H1 (cell line): ENCODE measurements at regions not wholly inside any gene's neighbourhood (a gene's known extent, or its start where the extent isn't known, plus 50 kb on each side); places are given as distances from the start of the nearest gene placed in this dataset.

ENCODE experiments used
- CTCF ChIA-PET: fragments of 300-600 bp; sonication (Branson Sonifier 250); formaldehyde crosslinking; loops from one replicate; lab custom pipeline; 2021; ENCODE audit not compliant: partially characterized antibody; lab: Charles Lee
- POLR2A ChIA-PET: fragments of 300-600 bp; sonication (Branson Sonifier 250); formaldehyde crosslinking; loops from one replicate; lab custom pipeline; 2021; ENCODE audit warnings: inconsistent platforms; ENCODE audit not compliant: partially characterized antibody; lab: Charles Lee
- DNase-seq, 2 experiments: peaks; one replicate each; pipeline versions ENCODE4 v3.0.0 to v3.0.0-alpha.2; 2010 to 2022; ENCODE audit warnings: low spot score in 2 of 2, low read depth in 1 of 2, mixed read lengths in 1 of 2
- FAIRE-seq: peaks from 2 replicates; lab custom pipeline; 2011; peaks lifted over from hg19 to GRCh38; lab: Jason Lieb, UNC
- H2AFZ ChIP-seq: 2 replicates; pipeline ENCODE4 v1.8.1; 2012; ENCODE audit warnings: low read length, inconsistent platforms
- H2AK5ac ChIP-seq: 2 replicates; pipeline ENCODE4 v1.6.1; 2013; ENCODE audit warnings: low read depth, low read length
- H2BK120ac ChIP-seq: replicated peaks from 2 replicates; pipeline ENCODE3; 2013; ENCODE audit warnings: low read depth, low read length, inconsistent platforms
- H2BK12ac ChIP-seq: 2 replicates; pipeline ENCODE4 v1.6.1; 2013; ENCODE audit warnings: low read depth, low read length
- H2BK15ac ChIP-seq: 2 replicates; pipeline ENCODE4 v1.6.1; 2013; ENCODE audit warnings: low read length
- H2BK20ac ChIP-seq: 2 replicates; pipeline ENCODE4 v1.6.1; 2013; ENCODE audit warnings: low read length
- H2BK5ac ChIP-seq: 2 replicates; pipeline ENCODE4 v1.6.1; 2013; ENCODE audit warnings: low read depth, low read length
- H3K14ac ChIP-seq: 2 replicates; pipeline ENCODE4 v1.6.1; 2013; ENCODE audit warnings: inconsistent platforms; ENCODE audit not compliant: insufficient read length
- H3K18ac ChIP-seq: 2 replicates; pipeline ENCODE4 v1.6.1; 2013; ENCODE audit warnings: low read length; ENCODE audit errors: extremely low read depth
- H3K23ac ChIP-seq: 2 replicates; pipeline ENCODE4 v1.6.1; 2013; ENCODE audit warnings: inconsistent platforms; ENCODE audit not compliant: insufficient read length
- H3K23me2 ChIP-seq: 2 replicates; pipeline ENCODE4 v1.6.1; 2013; ENCODE audit warnings: low read depth, low read length
- H3K27ac ChIP-seq: 2 replicates; pipeline ENCODE4 v1.6.1; 2011; ENCODE audit warnings: low read depth, low read length, inconsistent platforms
- H3K27me3 ChIP-seq, 4 experiments: replicated peaks in 1 of 4; 1 replicate in 1 of 4; 2 replicates in 3 of 4; pipeline versions ENCODE4 v1.6.1 to v1.8.1; 2011 to 2013; ENCODE audit warnings: low read length in 3 of 4, mild to moderate bottlenecking in 3 of 4, inconsistent platforms in 2 of 4, mixed read lengths in 2 of 4, moderate library complexity in 1 of 4; ENCODE audit not compliant: control insufficient read depth in 3 of 4, insufficient read depth in 3 of 4; ENCODE audit errors: extremely low read depth in 1 of 4
- H3K36me3 ChIP-seq, 4 experiments: 2 replicates each; pipeline versions ENCODE4 v1.6.1 to v1.8.1; 2011 to 2013; ENCODE audit warnings: mild to moderate bottlenecking in 4 of 4, low read length in 3 of 4, moderate library complexity in 2 of 4, control low read depth in 1 of 4, inconsistent platforms in 1 of 4; ENCODE audit not compliant: insufficient read depth in 4 of 4, control insufficient read depth in 2 of 4
- H3K4ac ChIP-seq: replicated peaks from 2 replicates; pipeline ENCODE3; 2013; ENCODE audit warnings: low read length, low read depth, mixed read lengths, inconsistent platforms; ENCODE audit not compliant: insufficient read length
- H3K4me1 ChIP-seq, 4 experiments: replicated peaks in 1 of 4; 1 replicate in 1 of 4; 2 replicates in 3 of 4; pipeline versions ENCODE4 v1.6.1 to v1.8.1; 2011 to 2013; ENCODE audit warnings: low read length in 3 of 4, inconsistent platforms in 2 of 4, mixed read lengths in 1 of 4; ENCODE audit not compliant: insufficient read depth in 4 of 4, control insufficient read depth in 3 of 4
- H3K4me2 ChIP-seq, 2 experiments: 2 replicates each; pipeline versions ENCODE4 v1.6.1 to v1.8.1; 2011 to 2013; ENCODE audit warnings: low read depth in 2 of 2, low read length in 2 of 2, control low read depth in 1 of 2, inconsistent platforms in 1 of 2, mild to moderate bottlenecking in 1 of 2; ENCODE audit not compliant: insufficient read depth in 1 of 2
- H3K4me3 ChIP-seq, 4 experiments: fragments of 200-600, 300-600 bp in 1 of 4; sonication (generic), shearing (Covaris generic), sonication (Bioruptor Twin) in 1 of 4; 2 replicates each; pipeline versions ENCODE4 v1.5.1 to v1.8.1; 2011 to 2016; ENCODE audit warnings: low read length in 4 of 4, low read depth in 3 of 4, control low read depth in 2 of 4, inconsistent platforms in 2 of 4, mild to moderate bottlenecking in 2 of 4, mixed read lengths in 1 of 4, moderate library complexity in 1 of 4; ENCODE audit not compliant: insufficient read depth in 2 of 4; ENCODE audit errors: extremely low read depth in 1 of 4
- H3K56ac ChIP-seq: replicated peaks from 2 replicates; pipeline ENCODE3; 2013; ENCODE audit warnings: low read depth, mild to moderate bottlenecking, mixed read lengths, low read length, inconsistent platforms; ENCODE audit not compliant: insufficient read length
- H3K79me1 ChIP-seq: 2 replicates; pipeline ENCODE4 v1.6.1; 2013; ENCODE audit warnings: low read depth, low read length, control low read depth
- H3K79me2 ChIP-seq, 2 experiments: 2 replicates each; pipeline versions ENCODE4 v1.6.1 to v1.8.1; 2012 to 2013; ENCODE audit warnings: low read length in 2 of 2, mild to moderate bottlenecking in 2 of 2, inconsistent platforms in 1 of 2; ENCODE audit not compliant: insufficient read depth in 2 of 2, control insufficient read depth in 1 of 2
- H3K9ac ChIP-seq, 4 experiments: replicated peaks in 1 of 4; 1 replicate in 1 of 4; 2 replicates in 3 of 4; pipeline versions ENCODE4 v1.6.1 to v1.8.1; 2011 to 2013; ENCODE audit warnings: low read depth in 3 of 4, low read length in 3 of 4, control low read depth in 2 of 4, mild to moderate bottlenecking in 2 of 4, moderate library complexity in 2 of 4, inconsistent platforms in 1 of 4; ENCODE audit errors: extremely low read depth in 1 of 4
- H3K9me3 ChIP-seq, 2 experiments: 2 replicates each; pipeline versions ENCODE4 v1.6.1 to v1.8.1; 2012 to 2013; ENCODE audit warnings: mild to moderate bottlenecking in 2 of 2, moderate library complexity in 2 of 2, control low read depth in 1 of 2, inconsistent platforms in 1 of 2, low read depth in 1 of 2, low read length in 1 of 2, mixed read lengths in 1 of 2; ENCODE audit not compliant: insufficient read depth in 2 of 2
- H4K20me1 ChIP-seq, 2 experiments: replicated peaks in 1 of 2; 2 replicates each; pipeline versions ENCODE3 to v1.8.1; 2011 to 2013; ENCODE audit warnings: inconsistent platforms in 2 of 2, low read length in 2 of 2, mild to moderate bottlenecking in 1 of 2; ENCODE audit not compliant: insufficient read depth in 2 of 2, control insufficient read depth in 1 of 2
- H4K5ac ChIP-seq: 2 replicates; pipeline ENCODE4 v1.6.1; 2013; ENCODE audit warnings: low read length, low read depth, mixed read lengths, inconsistent platforms; ENCODE audit not compliant: insufficient read length
- H4K8ac ChIP-seq: 2 replicates; pipeline ENCODE4 v1.8.0; 2013; ENCODE audit warnings: mild to moderate bottlenecking, moderate library complexity, low read length, inconsistent platforms; ENCODE audit not compliant: insufficient read depth; ENCODE audit errors: extremely low read depth
- H4K91ac ChIP-seq: replicated peaks from 2 replicates; pipeline ENCODE3; 2013; ENCODE audit warnings: low read length, mixed read lengths, inconsistent platforms; ENCODE audit not compliant: insufficient read length
- CEBPB ChIP-seq: IDR thresholded peaks from 2 replicates; pipeline ENCODE4 v1.6.1; 2012; ENCODE audit warnings: low read depth, low read length
- SIX5 ChIP-seq: IDR thresholded peaks from 2 replicates; pipeline ENCODE4 v1.6.1; 2011; ENCODE audit warnings: mild to moderate bottlenecking, low read depth, low read length
- WGBS, 2 experiments: shearing (Covaris generic) in 1 of 2; methylation state at CpG; one replicate each; pipeline versions ENCODE4 v1.1.6 to v1.1.7; 2013 to 2015; ENCODE audit warnings: low lambda C conversion rate in 2 of 2, mixed read lengths in 2 of 2, inconsistent platforms in 1 of 2, low coverage in 1 of 2, missing lambda C conversion rate in 1 of 2; ENCODE audit not compliant: insufficient replicate concordance in 2 of 2, insufficient coverage in 1 of 2, insufficient read length in 1 of 2; ENCODE audit errors: extremely low coverage in 1 of 2, missing lambda C conversion rate in 1 of 2; 5-methylcytosine and 5-hydroxymethylcytosine counted together

GRCh38 chr3:159069866-159070425, 268.1 kb downstream of the MFSD1 start:
- no peak overlapping the region for H3K4me2 ChIP-seq
- H3K4me3 ChIP-seq, result no peak overlapping the region
- POLR2A ChIA-PET, result no interaction called here

More at GRCh38 chr3:159069866-159070425, 268.1 kb downstream of the MFSD1 start:
- Histone ChIP-seq H3K23me2 (no peaks in the 10 kb centered on the region), H3K79me1 (no peaks in the 10 kb centered on the region), H2BK12ac (no peak overlapping the region), H3K56ac (no peak overlapping the region), H3K18ac (no peak overlapping the region), H3K4ac (no peak overlapping the region), H3K36me3 (no peaks in the 10 kb centered on the region), H2AK5ac (no peak overlapping the region), H2BK20ac (no peak overlapping the region), H3K79me2 (no peaks in the 10 kb centered on the region), H2BK15ac (no peak overlapping the region), H3K4me1 (no peaks in the 10 kb centered on the region), H4K8ac (no peak overlapping the region), H3K27ac (no peak overlapping the region), H4K5ac (no peak overlapping the region), H3K27me3 (no peaks in the 10 kb centered on the region)
- 86% methylated on average over 5 of the region's 5 CpGs; no CpG with 5 or more reads in 1 of the 2 experiments for WGBS, 2 experiments
- no peak for DNase-seq
- TF ChIP-seq SIX5 (no peak), CEBPB (no peak)
- TF ChIP-seq, all 59 proteins: peak for 0
- Histone ChIP-seq H2BK5ac (no peak overlapping the region), H4K20me1 (no peaks in the 10 kb centered on the region), H3K9me3 (no peaks in the 10 kb centered on the region), H4K91ac (no peak overlapping the region), H2AFZ (no peak overlapping the region), H3K23ac (no peak overlapping the region), H2BK120ac (no peak overlapping the region), H3K14ac (no peak overlapping the region), H3K9ac (no peak overlapping the region)
- CTCF ChIA-PET, result interaction anchor here (0.7 to 1.4 kb wide), 3 partner anchors 10 to 963 kb away, joined by 3 to 5 read pairs (median 3); no protein-coding TSS in a partner anchor
- no peak for FAIRE-seq
